Neural cell (in vitro differentiated cells): ENCODE measurements at regions not wholly inside any gene's neighbourhood (a gene's known extent, or its start where the extent isn't known, plus 50 kb on each side); places are given as distances from the start of the nearest gene placed in this dataset.

Source experiments
- H2AFZ ChIP-seq: fragments of 200-600, 300-800 bp; sonication (generic), shearing (Covaris generic); 2 replicates; pipeline ENCODE4 v1.6.0; 2014; ENCODE audit warnings: low read depth, mild to moderate bottlenecking, antibody characterized with exemption, low read length, moderate library complexity
- H3F3A ChIP-seq: fragments of 200-600 bp; shearing (Covaris generic); 2 replicates; pipeline ENCODE4 v1.6.1; 2016; ENCODE audit warnings: mild to moderate bottlenecking, moderate library complexity, mixed read lengths, antibody characterized with exemption, low read length; ENCODE audit not compliant: insufficient read depth, poor library complexity, severe bottlenecking
- H3K27ac ChIP-seq: fragments of 200-600, 300-800 bp; sonication (generic), shearing (Covaris generic); 2 replicates; pipeline ENCODE4 v1.5.1; 2014; ENCODE audit warnings: mild to moderate bottlenecking, low read length, moderate library complexity
- H3K27me3 ChIP-seq: fragments of 300-800, 200-600 bp; sonication (generic), shearing (Covaris generic); 2 replicates; pipeline ENCODE4 v1.6.0; 2014; ENCODE audit warnings: mild to moderate bottlenecking, low read depth, low read length, moderate library complexity; ENCODE audit not compliant: insufficient read depth
- H3K36me3 ChIP-seq: fragments of 300-800, 200-600 bp; sonication (generic), shearing (Covaris generic); 2 replicates; pipeline ENCODE4 v1.5.1; 2014; ENCODE audit warnings: mild to moderate bottlenecking, antibody characterized with exemption, low read length, moderate library complexity; ENCODE audit not compliant: insufficient read depth
- H3K4me2 ChIP-seq: fragments of 300-800, 200-600 bp; sonication (generic), shearing (Covaris generic); 2 replicates; pipeline ENCODE4 v1.6.0; 2014; ENCODE audit warnings: mild to moderate bottlenecking, low read length
- H3K4me3 ChIP-seq: fragments of 300-800, 200-600 bp; sonication (generic), shearing (Covaris generic); 2 replicates; pipeline ENCODE4 v1.5.1; 2014; ENCODE audit warnings: mild to moderate bottlenecking, low read length, moderate library complexity
- H3K79me2 ChIP-seq: fragments of 200-600 bp; shearing (Covaris generic); replicated peaks from 2 replicates; pipeline ENCODE4 v1.6.0; 2014; ENCODE audit warnings: mild to moderate bottlenecking, low read length, moderate library complexity; ENCODE audit not compliant: insufficient read depth
- H3K9ac ChIP-seq: fragments of 300-800, 200-600 bp; sonication (generic), shearing (Covaris generic); 2 replicates; pipeline ENCODE4 v1.6.1; 2016; ENCODE audit warnings: mild to moderate bottlenecking, low read length, mixed read lengths
- H3K9me2 ChIP-seq: fragments of 200-600 bp; shearing (Covaris generic); 2 replicates; pipeline ENCODE4 v1.6.1; 2016; ENCODE audit warnings: mild to moderate bottlenecking, low read length, mixed read lengths; ENCODE audit not compliant: insufficient read depth
- H3K9me3 ChIP-seq: fragments of 200-600, 300-800 bp; sonication (generic), shearing (Covaris generic); 2 replicates; pipeline ENCODE4 v1.6.1; 2016; ENCODE audit warnings: mild to moderate bottlenecking, mixed run types, low read length, moderate library complexity, mixed read lengths
- H4K20me1 ChIP-seq: fragments of 200-600 bp; shearing (Covaris generic); 2 replicates; pipeline ENCODE4 v1.6.1; 2016; ENCODE audit warnings: mild to moderate bottlenecking, mixed run types; ENCODE audit not compliant: insufficient read depth
- EP300 ChIP-seq: fragments of 450-650 bp; conservative IDR thresholded peaks from 2 replicates; pipeline ENCODE4 v1.6.1; 2014; ENCODE audit warnings: antibody characterized with exemption, mild to moderate bottlenecking, moderate library complexity; ENCODE audit not compliant: poor library complexity, severe bottlenecking
- EZH2 ChIP-seq: fragments of 200-600, 300-800 bp; shearing (Covaris generic), sonication (generic); IDR thresholded peaks from 2 replicates; pipeline ENCODE4 v1.6.1; 2014; ENCODE audit warnings: antibody characterized with exemption, low read length, borderline replicate concordance, mild to moderate bottlenecking; ENCODE audit not compliant: insufficient read depth, poor library complexity, severe bottlenecking
- MXI1 ChIP-seq: fragments of 450-650 bp; conservative IDR thresholded peaks from 2 replicates; pipeline ENCODE4 v1.6.1; 2014; ENCODE audit warnings: antibody characterized with exemption, mild to moderate bottlenecking; ENCODE audit not compliant: poor library complexity, severe bottlenecking
- POLR2AphosphoS5 ChIP-seq: IDR thresholded peaks from 2 replicates; pipeline ENCODE4 v1.6.1; 2012
- RAD21 ChIP-seq: fragments of 450-650 bp; conservative IDR thresholded peaks from 2 replicates; pipeline ENCODE4 v1.6.1; 2014; ENCODE audit warnings: antibody characterized with exemption, mild to moderate bottlenecking, moderate library complexity
- SMC3 ChIP-seq: fragments of 450-650 bp; conservative IDR thresholded peaks from 2 replicates; pipeline ENCODE4 v1.6.1; 2014; ENCODE audit warnings: antibody characterized with exemption, mild to moderate bottlenecking, moderate library complexity; ENCODE audit not compliant: poor library complexity
- TAF1 ChIP-seq: IDR thresholded peaks from 2 replicates; pipeline ENCODE4 v1.6.1; 2012; ENCODE audit warnings: low read depth
- TF ChIP-seq, protein P1 (sequence below): IDR thresholded peaks from 2 replicates; pipeline ENCODE4 v1.6.1; 2012; ENCODE audit warnings: borderline replicate concordance
- TF ChIP-seq, protein P2 (sequence below): fragments of 450-650 bp; IDR thresholded peaks from 2 replicates; pipeline ENCODE4 v1.5.1; 2014; ENCODE audit warnings: antibody characterized with exemption, mild to moderate bottlenecking, moderate library complexity; ENCODE audit not compliant: poor library complexity, severe bottlenecking

DNA sequence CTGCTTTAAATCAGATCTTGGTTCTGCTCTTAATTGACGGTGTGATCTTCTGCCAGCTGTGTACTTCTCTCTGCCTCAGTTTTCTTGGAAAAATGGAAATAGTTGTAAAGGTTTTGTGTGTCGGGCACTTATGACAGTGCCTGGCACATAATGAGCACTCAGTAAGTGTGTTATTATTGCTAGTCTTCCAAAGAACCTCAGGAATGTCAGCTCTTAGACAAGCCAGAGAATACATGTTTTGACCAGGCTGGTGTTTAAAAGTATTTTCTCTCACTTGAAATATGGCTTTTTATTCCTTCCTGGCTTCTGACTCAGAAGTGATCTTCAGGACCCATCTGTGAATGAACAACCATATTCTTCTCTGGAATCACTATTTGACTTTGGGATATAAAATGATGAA is 304.1 kb downstream of the SNAPC1 start:
- no peak overlapping the region for H3K27ac ChIP-seq
- H3K4me2 ChIP-seq = no peak overlapping the region

DNA sequence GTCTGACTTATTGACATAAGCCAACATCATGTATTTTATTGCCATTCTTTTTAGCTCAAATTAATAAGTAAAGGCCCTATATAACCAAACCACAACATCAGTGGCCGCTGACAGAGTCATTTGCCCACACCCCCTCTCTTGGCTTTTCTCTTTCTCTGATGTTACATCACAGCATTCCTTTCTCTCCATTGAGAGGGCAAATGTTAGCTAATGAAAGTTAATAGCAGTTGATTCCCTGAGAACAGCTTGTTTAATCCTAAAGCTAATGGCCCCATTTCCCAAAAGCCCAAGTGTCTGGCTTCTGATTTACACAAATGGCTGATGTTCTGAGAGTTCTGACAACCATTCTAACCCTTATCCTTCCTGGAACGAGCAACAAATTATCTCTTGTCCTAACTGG is 308.8 kb downstream of the SNAPC1 start:
- Histone ChIP-seq H3K27me3 (no peaks in the 10 kb centered on the region), H3K27ac (no peak overlapping the region), H3K9me3 (no peaks in the 10 kb centered on the region), H3K79me2 (no peaks in the 10 kb centered on the region), H3K4me3 (no peak overlapping the region), H3K9me2 (no peaks in the 10 kb centered on the region), H3K4me2 (no peak overlapping the region), H3F3A (no peaks in the 10 kb centered on the region), H3K36me3 (no peaks in the 10 kb centered on the region), H3K9ac (no peak overlapping the region), H4K20me1 (no peaks in the 10 kb centered on the region), H2AFZ (no peak overlapping the region)
- TF ChIP-seq, protein P1, sequence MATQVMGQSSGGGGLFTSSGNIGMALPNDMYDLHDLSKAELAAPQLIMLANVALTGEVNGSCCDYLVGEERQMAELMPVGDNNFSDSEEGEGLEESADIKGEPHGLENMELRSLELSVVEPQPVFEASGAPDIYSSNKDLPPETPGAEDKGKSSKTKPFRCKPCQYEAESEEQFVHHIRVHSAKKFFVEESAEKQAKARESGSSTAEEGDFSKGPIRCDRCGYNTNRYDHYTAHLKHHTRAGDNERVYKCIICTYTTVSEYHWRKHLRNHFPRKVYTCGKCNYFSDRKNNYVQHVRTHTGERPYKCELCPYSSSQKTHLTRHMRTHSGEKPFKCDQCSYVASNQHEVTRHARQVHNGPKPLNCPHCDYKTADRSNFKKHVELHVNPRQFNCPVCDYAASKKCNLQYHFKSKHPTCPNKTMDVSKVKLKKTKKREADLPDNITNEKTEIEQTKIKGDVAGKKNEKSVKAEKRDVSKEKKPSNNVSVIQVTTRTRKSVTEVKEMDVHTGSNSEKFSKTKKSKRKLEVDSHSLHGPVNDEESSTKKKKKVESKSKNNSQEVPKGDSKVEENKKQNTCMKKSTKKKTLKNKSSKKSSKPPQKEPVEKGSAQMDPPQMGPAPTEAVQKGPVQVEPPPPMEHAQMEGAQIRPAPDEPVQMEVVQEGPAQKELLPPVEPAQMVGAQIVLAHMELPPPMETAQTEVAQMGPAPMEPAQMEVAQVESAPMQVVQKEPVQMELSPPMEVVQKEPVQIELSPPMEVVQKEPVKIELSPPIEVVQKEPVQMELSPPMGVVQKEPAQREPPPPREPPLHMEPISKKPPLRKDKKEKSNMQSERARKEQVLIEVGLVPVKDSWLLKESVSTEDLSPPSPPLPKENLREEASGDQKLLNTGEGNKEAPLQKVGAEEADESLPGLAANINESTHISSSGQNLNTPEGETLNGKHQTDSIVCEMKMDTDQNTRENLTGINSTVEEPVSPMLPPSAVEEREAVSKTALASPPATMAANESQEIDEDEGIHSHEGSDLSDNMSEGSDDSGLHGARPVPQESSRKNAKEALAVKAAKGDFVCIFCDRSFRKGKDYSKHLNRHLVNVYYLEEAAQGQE = no peak
- TF ChIP-seq SMC3 (no peak), POLR2AphosphoS5 (no peak), RAD21 (no peak), MXI1 (no peak)

More for the DNA sequence above, 304.1 kb downstream of the SNAPC1 start:
- Histone ChIP-seq H3K79me2 (no peaks in the 10 kb centered on the region), H3F3A (no peaks in the 10 kb centered on the region), H3K36me3 (no peaks in the 10 kb centered on the region), H2AFZ (no peak overlapping the region), H3K9ac (no peak overlapping the region), H3K27me3 (no peaks in the 10 kb centered on the region), H3K9me3 (no peaks in the 10 kb centered on the region), H3K9me2 (no peaks in the 10 kb centered on the region), H3K4me3 (no peak overlapping the region), H4K20me1 (no peaks in the 10 kb centered on the region)
- TF ChIP-seq TAF1 (no peak), EP300 (peak; percentile 75), POLR2AphosphoS5 (peak; percentile 56), EZH2 (no peak), MXI1 (no peak), RAD21 (no peak), SMC3 (no peak)
- TF ChIP-seq, protein P1 = peak; percentile 63
- TF ChIP-seq, protein P2, sequence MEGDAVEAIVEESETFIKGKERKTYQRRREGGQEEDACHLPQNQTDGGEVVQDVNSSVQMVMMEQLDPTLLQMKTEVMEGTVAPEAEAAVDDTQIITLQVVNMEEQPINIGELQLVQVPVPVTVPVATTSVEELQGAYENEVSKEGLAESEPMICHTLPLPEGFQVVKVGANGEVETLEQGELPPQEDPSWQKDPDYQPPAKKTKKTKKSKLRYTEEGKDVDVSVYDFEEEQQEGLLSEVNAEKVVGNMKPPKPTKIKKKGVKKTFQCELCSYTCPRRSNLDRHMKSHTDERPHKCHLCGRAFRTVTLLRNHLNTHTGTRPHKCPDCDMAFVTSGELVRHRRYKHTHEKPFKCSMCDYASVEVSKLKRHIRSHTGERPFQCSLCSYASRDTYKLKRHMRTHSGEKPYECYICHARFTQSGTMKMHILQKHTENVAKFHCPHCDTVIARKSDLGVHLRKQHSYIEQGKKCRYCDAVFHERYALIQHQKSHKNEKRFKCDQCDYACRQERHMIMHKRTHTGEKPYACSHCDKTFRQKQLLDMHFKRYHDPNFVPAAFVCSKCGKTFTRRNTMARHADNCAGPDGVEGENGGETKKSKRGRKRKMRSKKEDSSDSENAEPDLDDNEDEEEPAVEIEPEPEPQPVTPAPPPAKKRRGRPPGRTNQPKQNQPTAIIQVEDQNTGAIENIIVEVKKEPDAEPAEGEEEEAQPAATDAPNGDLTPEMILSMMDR = no peak
